ENCODE measurements at regions not wholly inside any gene's neighbourhood (a gene's known extent, or its start where the extent isn't known, plus 50 kb on each side); places are given as distances from the start of the nearest gene placed in this dataset.

GRCh38 chr9:91138760-91139159, 223.0 kb downstream of the AUH start:
- ATAC-seq (peak; percentile 81), DNase-seq (ENCODE audit: low read depth, low spot score) (no peak)
- intact Hi-C loops (cut with micrococcal nuclease; ENCODE audit: unreplicated experiment) = no loop called here
- ChIA-PET CTCF (no interaction called here), POLR2A (no interaction called here)
- Histone ChIP-seq H3K27me3 (ENCODE audit: control insufficient read depth, insufficient read depth, low read length) (no peaks in the 10 kb centered on the region), H3K27ac (ENCODE audit: low read length) (no peak overlapping the region), H3K4me1 (ENCODE audit: control insufficient read depth, insufficient read depth, low read length) (no peaks in the 10 kb centered on the region), H3K4me3 (ENCODE audit: low read depth in 2 of 2, low read length in 2 of 2) (no peak overlapping the region), H3K36me3 (ENCODE audit: control insufficient read depth, insufficient read depth, low read length) (no peaks in the 10 kb centered on the region), H3K9me3 (ENCODE audit: control insufficient read depth, insufficient read depth, low read depth, low read length) (no peaks in the 10 kb centered on the region)
- in situ Hi-C loops (cut with HindIII; ENCODE audit: low pct_unique_long_range_greater_than_20kb, low sequenced_read_pairs) = no loop called here
- BruUV-seq (replicated peaks) = no TSS peak
- TF ChIP-seq POLR2AphosphoS5 (IDR thresholded peaks at IDR 0.05; ENCODE audit: low read depth, low read length) = no peak
- TF ChIP-seq TCF7L2 (IDR thresholded peaks at IDR 0.05; ENCODE audit: low read depth, low read length) = no peak
- no peak for TF ChIP-seq SIN3A (IDR thresholded peaks at IDR 0.05; ENCODE audit: borderline replicate concordance, insufficient read depth, low read depth, low read length)
- no peak for TF ChIP-seq REST (IDR thresholded peaks at IDR 0.05; ENCODE audit: insufficient read depth in 1 of 2, low read depth in 2 of 2, low read length in 1 of 2)
- TF ChIP-seq CTCF (IDR thresholded peaks at IDR 0.05) = no peak

GRCh38 chr9:91141407-91141965, 220.2 kb downstream of the AUH start:
- POLR2A ChIA-PET = no interaction called here
- in situ Hi-C loops (cut with HindIII; ENCODE audit: low pct_unique_long_range_greater_than_20kb, low sequenced_read_pairs) = no loop called here
- ATAC-seq = no peak

More at GRCh38 chr9:91141407-91141965, 220.2 kb downstream of the AUH start:
- DNase-seq (ENCODE audit: low read depth, low spot score) = no peak
- no peak for TF ChIP-seq POLR2AphosphoS5 (IDR thresholded peaks at IDR 0.05; ENCODE audit: low read depth, low read length)
- no peak for TF ChIP-seq REST (IDR thresholded peaks at IDR 0.05; ENCODE audit: insufficient read depth in 1 of 2, low read depth in 2 of 2, low read length in 1 of 2)
- no peak for TF ChIP-seq TCF7L2 (IDR thresholded peaks at IDR 0.05; ENCODE audit: low read depth, low read length)
- no peak for TF ChIP-seq CTCF (IDR thresholded peaks at IDR 0.05)
- TF ChIP-seq SIN3A (IDR thresholded peaks at IDR 0.05; ENCODE audit: borderline replicate concordance, insufficient read depth, low read depth, low read length) = no peak
- no TSS peak for BruUV-seq (replicated peaks)
- no peaks in the 10 kb centered on the region for H3K27me3 ChIP-seq (ENCODE audit: control insufficient read depth, insufficient read depth, low read length)
- no peaks in the 10 kb centered on the region for H3K9me3 ChIP-seq (ENCODE audit: control insufficient read depth, insufficient read depth, low read depth, low read length)
- no peak overlapping the region for H3K27ac ChIP-seq (ENCODE audit: low read length)
- intact Hi-C loops (cut with micrococcal nuclease; ENCODE audit: unreplicated experiment) = no loop called here
- H3K4me3 ChIP-seq (ENCODE audit: low read depth in 2 of 2, low read length in 2 of 2) = no peak overlapping the region
- CTCF ChIA-PET = no interaction called here
- no peaks in the 10 kb centered on the region for H3K36me3 ChIP-seq (ENCODE audit: control insufficient read depth, insufficient read depth, low read length)
- H3K4me1 ChIP-seq (ENCODE audit: control insufficient read depth, insufficient read depth, low read length) = no peaks in the 10 kb centered on the region
